ENCODE measurements at regions not wholly inside any gene's neighbourhood (a gene's known extent, or its start where the extent isn't known, plus 50 kb on each side); places are given as distances from the start of the nearest gene placed in this dataset.

DNA sequence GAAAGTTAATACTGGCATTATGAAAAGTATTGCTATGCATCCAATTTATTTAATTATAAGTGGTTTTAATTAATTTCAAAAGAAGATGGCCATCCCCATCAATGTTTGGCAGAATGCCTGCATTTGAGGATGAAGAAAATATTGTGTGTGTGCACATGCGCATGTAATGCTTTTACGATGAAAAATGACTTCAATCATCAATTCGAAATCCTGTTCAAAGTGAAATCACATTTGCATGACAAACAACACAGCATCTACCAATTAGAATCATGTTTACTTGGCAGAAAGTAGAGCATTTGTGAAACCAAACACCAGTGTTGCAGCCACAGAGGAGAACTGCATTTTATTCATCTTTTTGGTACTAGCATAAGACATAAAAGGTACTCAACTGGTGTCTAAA, 191.9 kb upstream of the PIRT start:
- no peak overlapping the region for H2AFZ ChIP-seq (ENCODE audit: low read depth, low read length)
- TF ChIP-seq, protein P1, sequence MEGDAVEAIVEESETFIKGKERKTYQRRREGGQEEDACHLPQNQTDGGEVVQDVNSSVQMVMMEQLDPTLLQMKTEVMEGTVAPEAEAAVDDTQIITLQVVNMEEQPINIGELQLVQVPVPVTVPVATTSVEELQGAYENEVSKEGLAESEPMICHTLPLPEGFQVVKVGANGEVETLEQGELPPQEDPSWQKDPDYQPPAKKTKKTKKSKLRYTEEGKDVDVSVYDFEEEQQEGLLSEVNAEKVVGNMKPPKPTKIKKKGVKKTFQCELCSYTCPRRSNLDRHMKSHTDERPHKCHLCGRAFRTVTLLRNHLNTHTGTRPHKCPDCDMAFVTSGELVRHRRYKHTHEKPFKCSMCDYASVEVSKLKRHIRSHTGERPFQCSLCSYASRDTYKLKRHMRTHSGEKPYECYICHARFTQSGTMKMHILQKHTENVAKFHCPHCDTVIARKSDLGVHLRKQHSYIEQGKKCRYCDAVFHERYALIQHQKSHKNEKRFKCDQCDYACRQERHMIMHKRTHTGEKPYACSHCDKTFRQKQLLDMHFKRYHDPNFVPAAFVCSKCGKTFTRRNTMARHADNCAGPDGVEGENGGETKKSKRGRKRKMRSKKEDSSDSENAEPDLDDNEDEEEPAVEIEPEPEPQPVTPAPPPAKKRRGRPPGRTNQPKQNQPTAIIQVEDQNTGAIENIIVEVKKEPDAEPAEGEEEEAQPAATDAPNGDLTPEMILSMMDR (IDR thresholded peaks at IDR 0.05; ENCODE audit: low read depth, low read length), result no peak
- no peak for TF ChIP-seq EZH2phosphoT487 (IDR thresholded peaks at IDR 0.05; ENCODE audit: low read depth)
- no peak overlapping the region for H3K4me2 ChIP-seq (ENCODE audit: low read length)

DNA sequence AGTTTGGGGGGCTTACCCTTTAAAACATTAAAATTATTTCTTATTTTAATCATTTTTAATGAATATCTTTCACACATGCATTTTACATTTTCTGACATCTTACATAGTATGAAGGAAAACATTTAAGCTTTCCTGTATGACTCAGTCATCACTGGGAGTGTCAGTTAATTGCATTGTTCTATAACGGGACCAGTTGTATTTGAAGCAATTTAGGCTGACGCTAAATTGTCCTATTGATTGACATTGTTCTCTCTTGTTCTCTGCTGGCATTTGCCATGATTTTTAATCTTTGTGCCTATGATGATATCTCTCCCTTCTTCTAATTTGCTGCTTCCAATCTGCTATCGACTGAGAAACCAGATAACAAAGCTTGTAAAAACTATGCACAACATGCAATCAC, 190.5 kb upstream of the PIRT start:
- TF ChIP-seq, protein P1 (IDR thresholded peaks at IDR 0.05; ENCODE audit: low read depth, low read length), result no peak
- TF ChIP-seq EZH2phosphoT487 (IDR thresholded peaks at IDR 0.05; ENCODE audit: low read depth), result no peak
- H3K36me3 ChIP-seq (replicated peaks; ENCODE audit: low read depth, low read length), result no peaks in the 10 kb centered on the region
- H3K9ac ChIP-seq (ENCODE audit: low read length), result no peak overlapping the region
- H3K4me1 ChIP-seq (ENCODE audit: low read length), result no peaks in the 10 kb centered on the region
- no peaks in the 10 kb centered on the region for H3K9me3 ChIP-seq (ENCODE audit: insufficient read depth, low read length)
- H3K27me3 ChIP-seq (ENCODE audit: low read depth, low read length), result no peaks in the 10 kb centered on the region
- H3K4me3 ChIP-seq (ENCODE audit: low read length), result no peak overlapping the region
- no peak overlapping the region for H3K27ac ChIP-seq (ENCODE audit: low read length)
- H3K4me2 ChIP-seq (ENCODE audit: low read length), result no peak overlapping the region
- no peaks in the 10 kb centered on the region for H4K20me1 ChIP-seq (ENCODE audit: insufficient read depth, low read length)
- H3K79me2 ChIP-seq (ENCODE audit: low read length), result no peaks in the 10 kb centered on the region
- no peak overlapping the region for H2AFZ ChIP-seq (ENCODE audit: low read depth, low read length)

More for the DNA sequence above, 191.9 kb upstream of the PIRT start:
- no peaks in the 10 kb centered on the region for H3K27me3 ChIP-seq (ENCODE audit: low read depth, low read length)
- H3K27ac ChIP-seq (ENCODE audit: low read length), result no peak overlapping the region
- H3K9me3 ChIP-seq (ENCODE audit: insufficient read depth, low read length), result no peaks in the 10 kb centered on the region
- H3K79me2 ChIP-seq (ENCODE audit: low read length), result no peaks in the 10 kb centered on the region
- H4K20me1 ChIP-seq (ENCODE audit: insufficient read depth, low read length), result no peaks in the 10 kb centered on the region
- no peaks in the 10 kb centered on the region for H3K4me1 ChIP-seq (ENCODE audit: low read length)
- H3K36me3 ChIP-seq (replicated peaks; ENCODE audit: low read depth, low read length), result no peaks in the 10 kb centered on the region
- no peak overlapping the region for H3K9ac ChIP-seq (ENCODE audit: low read length)
- H3K4me3 ChIP-seq (ENCODE audit: low read length), result no peak overlapping the region

DNA sequence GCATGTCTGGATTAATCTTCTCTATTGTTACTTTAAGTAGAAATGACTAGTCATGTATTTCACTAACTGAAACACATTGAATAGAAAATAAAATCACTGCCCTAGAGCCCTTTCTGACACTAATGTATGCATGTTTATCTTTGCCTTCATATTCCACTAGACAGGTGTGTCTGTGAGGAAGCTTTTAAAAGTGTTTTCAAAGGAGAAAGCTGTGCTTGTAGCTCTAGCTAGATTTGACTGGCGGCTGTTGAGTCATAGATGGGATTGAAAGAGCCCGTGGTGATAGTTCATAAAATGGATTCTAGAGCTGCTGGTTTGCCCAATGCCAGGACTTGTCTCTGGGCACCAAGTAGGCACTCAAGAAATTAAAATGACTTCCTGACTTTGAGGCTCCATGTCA, 189.0 kb upstream of the PIRT start:
- no peak overlapping the region for H3K27ac ChIP-seq (ENCODE audit: low read length)
- no peaks in the 10 kb centered on the region for H3K36me3 ChIP-seq (replicated peaks; ENCODE audit: low read depth, low read length)
- no peak overlapping the region for H3K4me2 ChIP-seq (ENCODE audit: low read length)
- H2AFZ ChIP-seq (ENCODE audit: low read depth, low read length), result no peak overlapping the region
- no peak for TF ChIP-seq EZH2phosphoT487 (IDR thresholded peaks at IDR 0.05; ENCODE audit: low read depth)
- TF ChIP-seq, protein P1 (IDR thresholded peaks at IDR 0.05; ENCODE audit: low read depth, low read length), result no peak
- no peaks in the 10 kb centered on the region for H3K9me3 ChIP-seq (ENCODE audit: insufficient read depth, low read length)
- no peaks in the 10 kb centered on the region for H3K79me2 ChIP-seq (ENCODE audit: low read length)
- H4K20me1 ChIP-seq (ENCODE audit: insufficient read depth, low read length), result no peaks in the 10 kb centered on the region
- H3K4me3 ChIP-seq (ENCODE audit: low read length), result no peak overlapping the region
- no peaks in the 10 kb centered on the region for H3K27me3 ChIP-seq (ENCODE audit: low read depth, low read length)
- no peaks in the 10 kb centered on the region for H3K4me1 ChIP-seq (ENCODE audit: low read length)
- H3K9ac ChIP-seq (ENCODE audit: low read length), result no peak overlapping the region

DNA sequence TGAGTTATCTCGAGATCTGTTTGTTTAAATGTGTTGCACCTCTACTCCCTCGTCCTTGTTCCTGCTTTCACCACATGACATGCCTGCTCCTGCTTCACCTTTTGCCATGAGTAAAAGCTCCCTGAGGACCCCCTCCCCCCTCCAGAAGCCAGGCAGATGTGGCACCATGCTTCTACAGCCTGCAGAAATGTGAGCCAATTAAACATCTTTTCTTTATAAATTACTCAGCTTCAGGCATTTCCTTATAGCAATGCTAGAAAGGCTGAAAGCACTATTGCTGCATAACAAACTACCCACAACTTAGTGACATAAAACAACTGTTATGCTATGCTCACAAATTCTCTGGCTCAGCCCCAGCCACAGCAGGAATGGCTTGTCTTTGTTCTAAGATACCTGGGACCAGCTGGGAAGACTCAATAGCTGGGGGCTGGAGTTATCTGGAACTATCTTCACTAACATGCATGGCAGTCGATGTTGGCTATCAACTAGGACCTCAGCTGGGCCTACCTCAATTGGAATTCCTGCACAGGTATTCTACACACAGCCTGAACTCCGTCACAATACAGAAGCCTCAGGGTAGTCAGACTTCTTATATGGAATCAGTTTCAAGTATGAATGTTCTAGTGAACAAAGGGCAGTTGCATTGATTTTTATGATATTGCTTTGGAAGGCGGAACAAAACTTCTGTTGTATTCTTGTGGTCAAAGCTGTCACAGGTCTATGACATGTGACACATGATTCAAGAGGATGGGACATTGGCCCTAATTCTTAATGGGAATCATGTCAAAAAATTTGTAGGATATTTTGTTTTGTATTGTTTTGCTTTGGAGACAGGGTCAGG, 186.0 kb upstream of the PIRT start:
- no peaks in the 10 kb centered on the region for H3K36me3 ChIP-seq (replicated peaks; ENCODE audit: low read depth, low read length)
- H4K20me1 ChIP-seq (ENCODE audit: insufficient read depth, low read length), result no peaks in the 10 kb centered on the region
- H3K4me2 ChIP-seq (ENCODE audit: low read length), result no peak overlapping the region
- no peak overlapping the region for H3K4me3 ChIP-seq (ENCODE audit: low read length)
- TF ChIP-seq, protein P1 (IDR thresholded peaks at IDR 0.05; ENCODE audit: low read depth, low read length), result no peak
- TF ChIP-seq EZH2phosphoT487 (IDR thresholded peaks at IDR 0.05; ENCODE audit: low read depth), result no peak
- no peak overlapping the region for H3K9ac ChIP-seq (ENCODE audit: low read length)
- H3K79me2 ChIP-seq (ENCODE audit: low read length), result no peaks in the 10 kb centered on the region
- H3K9me3 ChIP-seq (ENCODE audit: insufficient read depth, low read length), result no peaks in the 10 kb centered on the region
- no peaks in the 10 kb centered on the region for H3K4me1 ChIP-seq (ENCODE audit: low read length)
- H3K27ac ChIP-seq (ENCODE audit: low read length), result no peak overlapping the region
- no peaks in the 10 kb centered on the region for H3K27me3 ChIP-seq (ENCODE audit: low read depth, low read length)
- no peak overlapping the region for H2AFZ ChIP-seq (ENCODE audit: low read depth, low read length)

All from OCI-LY3 (cell line).